Mucosa of descending colon (tissue), 3 donors: ENCODE measurements at regions not wholly inside any gene's neighbourhood (a gene's known extent, or its start where the extent isn't known, plus 50 kb on each side); places are given as distances from the start of the nearest gene placed in this dataset.

Source experiments
- ATAC-seq: fragments of 200-7000 bp; cut with Tn5 transposase; one replicate; pipeline ENCODE4 v1.9.1; 2020; ENCODE audit warnings: mild to moderate bottlenecking, moderate library complexity
- DNase-seq, 3 donors: peaks; one replicate each; pipeline ENCODE4 v3.0.0-alpha.2; 2020
- H3K36me3 ChIP-seq: fragments of 200-600 bp; one replicate; pipeline ENCODE4 v1.8.0; 2021; ENCODE audit warnings: low read depth, mild to moderate bottlenecking
- H3K4me1 ChIP-seq: fragments of 200-600 bp; one replicate; pipeline ENCODE4 v1.8.0; 2021; ENCODE audit warnings: low read depth, mild to moderate bottlenecking
- H3K4me3 ChIP-seq: fragments of 200-600 bp; one replicate; pipeline ENCODE4 v1.8.0; 2021; ENCODE audit warnings: mild to moderate bottlenecking
- H3K9me3 ChIP-seq: fragments of 200-600 bp; one replicate; pipeline ENCODE4 v1.8.0; 2021; ENCODE audit warnings: mild to moderate bottlenecking
- intact Hi-C, 2 donors: fragments of 100-400 bp; cut with DNase I in 1 of 2; cut with micrococcal nuclease in 1 of 2; formaldehyde crosslinking; loops; one replicate each; pipeline versions ENCODE4 v1.11.0 to v1.11.1; 2022; cut with DNase I, micrococcal nuclease
- TF ChIP-seq, protein P1 (sequence below): fragments of 200-600 bp; IDR thresholded peaks from one replicate; pipeline ENCODE4 v1.8.0; 2022; ENCODE audit warnings: antibody characterized with exemption, mild to moderate bottlenecking
- donor health status: DM: no; HTN: no; CAD: no; lungs with moderate emphysema.
- donor health status: DM: no; HTN: no; CAD: no.
- donor health status: DM: no; HTN: yes; CAD: no.

DNA sequence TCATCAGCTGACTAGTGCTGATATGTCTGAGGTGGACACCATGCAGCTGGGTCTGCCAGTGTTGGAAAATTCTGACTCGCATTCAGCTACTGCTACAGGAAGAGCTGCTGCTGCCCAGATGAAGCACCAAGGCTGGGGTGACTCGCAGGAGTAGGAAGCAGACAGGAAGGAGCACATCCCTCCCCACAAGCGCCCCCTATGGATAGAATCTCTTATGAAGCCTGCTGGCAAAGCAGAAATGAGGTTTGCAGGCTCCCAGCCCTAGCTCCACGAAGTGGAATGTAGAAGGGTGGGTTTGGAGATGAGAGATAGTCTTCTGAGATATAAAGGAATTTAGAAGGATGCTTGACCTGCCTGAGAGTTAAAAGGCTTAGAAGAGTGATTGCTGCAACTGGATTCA, 443.0 kb downstream of the ACTL7B start:
- Histone ChIP-seq H3K36me3 (no peaks in the 10 kb centered on the region), H3K4me1 (no peaks in the 10 kb centered on the region), H3K4me3 (no peak overlapping the region), H3K9me3 (no peaks in the 10 kb centered on the region)
- TF ChIP-seq, protein P1, sequence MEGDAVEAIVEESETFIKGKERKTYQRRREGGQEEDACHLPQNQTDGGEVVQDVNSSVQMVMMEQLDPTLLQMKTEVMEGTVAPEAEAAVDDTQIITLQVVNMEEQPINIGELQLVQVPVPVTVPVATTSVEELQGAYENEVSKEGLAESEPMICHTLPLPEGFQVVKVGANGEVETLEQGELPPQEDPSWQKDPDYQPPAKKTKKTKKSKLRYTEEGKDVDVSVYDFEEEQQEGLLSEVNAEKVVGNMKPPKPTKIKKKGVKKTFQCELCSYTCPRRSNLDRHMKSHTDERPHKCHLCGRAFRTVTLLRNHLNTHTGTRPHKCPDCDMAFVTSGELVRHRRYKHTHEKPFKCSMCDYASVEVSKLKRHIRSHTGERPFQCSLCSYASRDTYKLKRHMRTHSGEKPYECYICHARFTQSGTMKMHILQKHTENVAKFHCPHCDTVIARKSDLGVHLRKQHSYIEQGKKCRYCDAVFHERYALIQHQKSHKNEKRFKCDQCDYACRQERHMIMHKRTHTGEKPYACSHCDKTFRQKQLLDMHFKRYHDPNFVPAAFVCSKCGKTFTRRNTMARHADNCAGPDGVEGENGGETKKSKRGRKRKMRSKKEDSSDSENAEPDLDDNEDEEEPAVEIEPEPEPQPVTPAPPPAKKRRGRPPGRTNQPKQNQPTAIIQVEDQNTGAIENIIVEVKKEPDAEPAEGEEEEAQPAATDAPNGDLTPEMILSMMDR, result no peak
- peak; percentile 35 for ATAC-seq
- peak in 1 of 3 donors; percentile 14 for DNase-seq
- intact Hi-C loops, result no loop called here

DNA sequence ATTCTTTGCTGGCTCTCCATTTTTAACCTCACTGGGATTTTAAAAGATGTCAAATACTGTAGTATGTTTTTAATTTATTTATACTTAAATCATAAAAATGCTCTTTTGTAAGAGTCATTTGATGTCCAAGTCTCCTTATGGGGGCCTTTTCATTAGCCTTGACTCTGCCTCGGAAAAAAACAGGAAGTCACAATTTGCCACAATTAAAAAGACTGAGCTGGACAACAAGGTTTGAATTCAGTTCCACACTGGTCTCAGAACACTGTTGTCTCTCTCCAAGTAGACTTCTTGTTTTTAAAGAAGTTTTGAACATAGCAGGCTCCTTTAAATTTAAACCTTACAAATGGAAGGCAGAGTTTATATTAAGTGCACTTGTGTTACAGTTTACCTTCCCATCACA, 444.2 kb downstream of the ACTL7B start:
- H3K4me3 ChIP-seq, result no peak overlapping the region
- TF ChIP-seq, protein P1, result no peak
- no peak for DNase-seq
- no peaks in the 10 kb centered on the region for H3K36me3 ChIP-seq
- H3K9me3 ChIP-seq, result no peaks in the 10 kb centered on the region
- no peaks in the 10 kb centered on the region for H3K4me1 ChIP-seq
- no peak for ATAC-seq
- intact Hi-C loops, result no loop called here

DNA sequence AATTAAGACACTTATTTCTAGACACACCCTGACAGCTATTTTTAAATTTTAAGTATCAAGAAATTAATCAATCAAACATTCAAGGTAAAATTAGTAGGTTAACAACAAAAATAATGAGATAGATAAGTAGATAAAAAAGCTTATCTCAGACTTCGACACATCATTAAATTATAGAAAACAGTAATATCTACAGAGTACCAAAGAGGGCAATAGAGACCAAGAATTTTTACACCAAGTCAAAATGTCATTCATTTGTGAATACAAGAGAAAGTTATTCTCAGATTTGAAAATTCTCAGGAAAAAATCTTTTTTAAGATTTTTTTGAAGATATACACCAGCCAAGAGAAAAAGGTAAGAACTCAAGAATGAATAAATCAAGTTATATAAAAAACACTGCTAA, 445.6 kb downstream of the ACTL7B start:
- no peaks in the 10 kb centered on the region for H3K9me3 ChIP-seq
- ATAC-seq, result no peak
- TF ChIP-seq, protein P1, result no peak
- no peaks in the 10 kb centered on the region for H3K4me1 ChIP-seq
- intact Hi-C loops, result no loop called here
- DNase-seq, result no peak
- no peaks in the 10 kb centered on the region for H3K36me3 ChIP-seq
- H3K4me3 ChIP-seq, result no peak overlapping the region

DNA sequence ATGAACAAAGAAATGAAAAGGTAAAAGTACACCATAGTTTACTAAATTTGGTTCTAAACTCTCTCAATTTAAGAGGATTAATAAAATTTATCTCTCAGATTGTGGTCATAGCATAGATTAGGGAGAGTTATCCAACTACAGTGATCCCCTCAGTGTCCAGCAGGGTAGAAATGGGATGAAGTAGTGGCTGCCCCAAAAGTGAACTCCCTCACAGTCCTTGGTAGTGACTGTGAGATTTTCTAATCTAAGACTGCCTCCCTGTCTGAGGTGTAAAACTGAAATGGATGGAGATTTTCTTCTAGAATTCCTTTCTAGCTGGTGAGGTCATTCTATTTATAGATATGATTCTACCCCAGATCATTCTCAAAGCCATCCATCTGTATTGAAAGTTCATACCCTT, 455.5 kb downstream of the ACTL7B start:
- Histone ChIP-seq H3K4me3 (no peak overlapping the region), H3K36me3 (no peaks in the 10 kb centered on the region), H3K4me1 (no peaks in the 10 kb centered on the region), H3K9me3 (peaks cover 4% of the 10 kb centered on the region)
- TF ChIP-seq, protein P1, result no peak
- ATAC-seq (no peak), DNase-seq (no peak)
- intact Hi-C loops, result no loop called here

DNA sequence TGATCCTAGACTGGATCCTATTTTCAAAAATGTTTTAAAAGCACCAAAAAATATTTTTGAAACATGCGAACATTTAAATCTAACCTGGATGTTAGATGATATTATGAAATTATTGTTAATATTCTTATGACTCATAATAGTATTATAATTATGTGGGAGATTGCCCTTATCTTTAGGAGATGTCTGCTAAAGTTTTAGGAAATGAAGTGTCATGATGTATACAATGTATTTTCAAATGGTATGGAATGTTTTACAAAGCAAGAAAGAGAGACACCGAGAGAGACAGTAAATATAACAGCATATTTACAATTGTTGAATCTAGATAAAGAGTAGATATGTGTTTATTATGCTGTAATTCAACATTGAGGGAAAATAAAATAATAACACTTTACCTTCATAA, 455.9 kb downstream of the ACTL7B start:
- Histone ChIP-seq H3K4me3 (no peak overlapping the region), H3K4me1 (no peaks in the 10 kb centered on the region), H3K36me3 (no peaks in the 10 kb centered on the region), H3K9me3 (peaks cover 4% of the 10 kb centered on the region)
- ATAC-seq, result no peak
- TF ChIP-seq, protein P1, result no peak
- DNase-seq, result no peak
- intact Hi-C loops, result no loop called here

DNA sequence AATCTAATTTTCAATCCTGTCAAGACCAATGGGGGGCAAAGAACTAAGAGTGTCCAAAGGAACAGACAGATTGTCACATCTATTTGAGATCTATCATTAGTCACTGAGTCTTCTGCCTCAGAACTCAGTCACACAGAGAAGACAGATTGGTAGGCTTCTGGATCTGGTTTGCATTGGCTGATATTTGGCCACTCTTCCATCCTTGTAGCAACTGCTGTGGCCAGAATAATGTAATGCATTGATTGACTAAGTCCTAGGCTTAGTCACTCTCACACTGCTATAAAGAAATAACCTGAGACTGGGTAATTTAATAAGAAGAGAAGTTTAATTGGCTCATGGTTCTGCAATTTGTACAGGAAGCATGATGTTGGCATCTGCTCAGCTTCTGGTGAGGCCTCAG, 458.5 kb downstream of the ACTL7B start:
- H3K4me3 ChIP-seq, result no peak overlapping the region
- H3K36me3 ChIP-seq, result no peaks in the 10 kb centered on the region
- H3K9me3 ChIP-seq, result peaks cover 4% of the 10 kb centered on the region
- no peak for DNase-seq
- peak; percentile 14 for ATAC-seq
- intact Hi-C loops, result no loop called here
- no peaks in the 10 kb centered on the region for H3K4me1 ChIP-seq
- TF ChIP-seq, protein P1, result no peak
